GM12878 (cell line): ENCODE measurements at regions not wholly inside any gene's neighbourhood (a gene's known extent, or its start where the extent isn't known, plus 50 kb on each side); places are given as distances from the start of the nearest gene placed in this dataset.

ENCODE experiments used
- ATAC-seq: fragments of 200-7000 bp; cut with Tn5 transposase; 3 replicates; pipeline ENCODE4 v1.9.1; 2020; ENCODE audit warnings: mild to moderate bottlenecking, moderate library complexity
- BruUV-seq: library from RNA; stranded (reverse); fragments of 400-500 nt; replicated peaks from 2 replicates; lab custom pipeline; 2021; lab: Mats Ljungman, UMichigan
- CTCF ChIA-PET: fragments of 300-600 bp; sonication (Branson Sonifier 250); formaldehyde crosslinking; extraction: SDS; loops from one replicate; lab custom pipeline; 2021; ENCODE audit warnings: inconsistent platforms; lab: Yijun Ruan, JAX
- POLR2A ChIA-PET: fragments of 350-600 bp; formaldehyde crosslinking; extraction: SDS; loops from one replicate; lab custom pipeline; 2021; ENCODE audit warnings: inconsistent platforms; lab: Charles Lee
- RAD21 ChIA-PET: fragments of 300-600 bp; sonication (Branson Sonifier 250); formaldehyde crosslinking; loops from one replicate; lab custom pipeline; 2023; ENCODE audit warnings: antibody characterized with exemption; ENCODE audit not compliant: unreplicated experiment; lab: Charles Lee
- SMC1A ChIA-PET: fragments of 300-600 bp; sonication (Branson Sonifier 250); formaldehyde crosslinking; loops from one replicate; lab custom pipeline; 2023; ENCODE audit not compliant: unreplicated experiment, uncharacterized antibody; lab: Charles Lee
- DNase-seq: peaks from one replicate; pipeline ENCODE4 v3.0.0-alpha.2; 2011; ENCODE audit warnings: low read depth, low spot score
- FAIRE-seq: peaks from 3 replicates; lab custom pipeline; 2011; peaks lifted over from hg19 to GRCh38; lab: Jason Lieb, UNC
- H2AFZ ChIP-seq: 2 replicates; pipeline ENCODE4 v1.6.0; 2011; ENCODE audit warnings: low read depth, low read length, control low read depth; ENCODE audit not compliant: control insufficient read depth
- H3K27ac ChIP-seq: 2 replicates; pipeline ENCODE4 v1.5.1; 2011; ENCODE audit warnings: control low read depth; ENCODE audit not compliant: control insufficient read depth, insufficient read depth
- H3K27me3 ChIP-seq, 2 experiments: replicated peaks in 1 of 2; 2 replicates each; pipeline versions ENCODE4 v1.6.0 to v1.6.1; 2011; ENCODE audit warnings: low read length in 1 of 2; ENCODE audit not compliant: control insufficient read depth in 2 of 2, insufficient read depth in 2 of 2
- H3K36me3 ChIP-seq, 2 experiments: 2 replicates each; pipeline ENCODE4 v1.5.1; 2011; ENCODE audit warnings: low read length in 1 of 2; ENCODE audit not compliant: control insufficient read depth in 2 of 2, insufficient read depth in 2 of 2
- H3K4me1 ChIP-seq: 2 replicates; pipeline ENCODE4 v1.6.1; 2011; ENCODE audit warnings: mild to moderate bottlenecking, low read length, moderate library complexity, mixed read lengths; ENCODE audit not compliant: control insufficient read depth, insufficient read depth
- H3K4me2 ChIP-seq: 2 replicates; pipeline ENCODE4 v1.6.0; 2011; ENCODE audit warnings: control low read depth; ENCODE audit not compliant: control insufficient read depth, insufficient read depth
- H3K4me3 ChIP-seq: fragments of 200-600 bp; sonication (generic); 2 replicates; pipeline ENCODE4 v1.5.1; 2016
- H3K79me2 ChIP-seq: 2 replicates; pipeline ENCODE4 v1.6.0; 2011; ENCODE audit warnings: low read length; ENCODE audit not compliant: control insufficient read depth, insufficient read depth
- H3K9ac ChIP-seq: 2 replicates; pipeline ENCODE4 v1.8.0; 2011; ENCODE audit warnings: low read length, control low read depth, mixed read lengths; ENCODE audit not compliant: control insufficient read depth, insufficient read depth
- H3K9me3 ChIP-seq: replicated peaks from 3 replicates; pipeline ENCODE4 v1.5.1; 2011; ENCODE audit warnings: mild to moderate bottlenecking, low read length; ENCODE audit not compliant: control insufficient read depth, insufficient read depth
- H4K20me1 ChIP-seq: 2 replicates; pipeline ENCODE4 v1.6.0; 2011; ENCODE audit not compliant: control insufficient read depth, insufficient read depth
- EED ChIP-seq: sonication (generic); IDR thresholded peaks from 2 replicates; pipeline ENCODE4 v1.6.1; 2016; ENCODE audit warnings: antibody characterized with exemption, low read depth
- HDGF ChIP-seq: fragments of 450-650 bp; IDR thresholded peaks from 2 replicates; pipeline ENCODE4 v1.6.1; 2016; ENCODE audit warnings: antibody characterized with exemption
- RUNX3 ChIP-seq: IDR thresholded peaks from 2 replicates; pipeline ENCODE4 v1.6.1; 2012; ENCODE audit warnings: low read length, inconsistent platforms
- TCF12 ChIP-seq: IDR thresholded peaks from 2 replicates; pipeline ENCODE4 v1.6.1; 2011; ENCODE audit warnings: low read depth, mild to moderate bottlenecking, low read length
- WGBS: methylation state at CpG from one replicate; pipeline ENCODE4 v1.1.6; 2016; ENCODE audit warnings: low lambda C conversion rate; ENCODE audit not compliant: insufficient replicate concordance, insufficient coverage; ENCODE audit errors: missing lambda C conversion rate; 5-methylcytosine and 5-hydroxymethylcytosine counted together
- in situ Hi-C: fragments of 300-500 bp; cut with MboI; formaldehyde crosslinking; loops from 9 replicates; pipeline ENCODE4 v1.14.3; 2018; ENCODE audit warnings: mixed read lengths
- intact Hi-C: fragments of 100-400 bp; cut with micrococcal nuclease; formaldehyde crosslinking; loops from one replicate; pipeline ENCODE4 v1.14.2; 2022; ENCODE audit not compliant: unreplicated experiment
- TF ChIP-seq, protein P1 (sequence below): fragments of 450-650 bp; IDR thresholded peaks from 2 replicates; pipeline ENCODE4 v1.6.1; 2016; ENCODE audit warnings: mild to moderate bottlenecking

DNA sequence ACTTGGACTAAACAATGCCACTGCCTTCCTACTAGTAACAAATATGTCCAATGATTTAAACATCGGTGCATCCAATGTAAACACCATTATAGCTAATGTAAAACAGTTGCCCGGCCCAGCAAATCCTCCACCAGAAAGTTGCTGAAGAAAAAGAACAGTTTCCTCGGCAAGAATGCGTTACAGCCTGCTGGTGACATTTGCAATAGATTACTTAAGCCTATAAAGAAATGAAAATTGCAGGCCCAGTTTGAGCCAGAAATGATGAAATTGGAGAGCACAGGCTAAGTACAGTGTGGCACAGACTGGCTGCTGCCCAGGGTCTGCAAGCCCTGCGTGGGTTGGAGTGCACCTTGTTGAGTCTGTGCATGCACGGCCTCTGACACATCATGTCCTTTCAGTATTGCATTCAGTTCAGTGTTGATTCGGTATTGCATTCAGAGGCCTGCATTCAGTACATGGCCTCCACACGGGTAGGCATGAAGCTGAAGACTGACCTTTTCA lies 406.0 kb upstream of the KLF4 start (continued):
- no peak for TF ChIP-seq EED

GRCh38 chr9:107894572-107895261 lies 405.1 kb upstream of the KLF4 start:
- intact Hi-C loops (no loop called here), in situ Hi-C loops (no loop called here)
- ATAC-seq (no peak), DNase-seq (no peak), FAIRE-seq (no peak)
- H3K27me3 ChIP-seq: no peaks in the 10 kb centered on the region
- 46% methylated on average over 11 of the region's 11 CpGs for whole genome bisulfite sequencing
- POLR2A ChIA-PET: no interaction called here
- H4K20me1 ChIP-seq: no peaks in the 10 kb centered on the region
- H3K4me3 ChIP-seq: no peak overlapping the region
- H3K9ac ChIP-seq: no peak overlapping the region
- TF ChIP-seq, protein P1, sequence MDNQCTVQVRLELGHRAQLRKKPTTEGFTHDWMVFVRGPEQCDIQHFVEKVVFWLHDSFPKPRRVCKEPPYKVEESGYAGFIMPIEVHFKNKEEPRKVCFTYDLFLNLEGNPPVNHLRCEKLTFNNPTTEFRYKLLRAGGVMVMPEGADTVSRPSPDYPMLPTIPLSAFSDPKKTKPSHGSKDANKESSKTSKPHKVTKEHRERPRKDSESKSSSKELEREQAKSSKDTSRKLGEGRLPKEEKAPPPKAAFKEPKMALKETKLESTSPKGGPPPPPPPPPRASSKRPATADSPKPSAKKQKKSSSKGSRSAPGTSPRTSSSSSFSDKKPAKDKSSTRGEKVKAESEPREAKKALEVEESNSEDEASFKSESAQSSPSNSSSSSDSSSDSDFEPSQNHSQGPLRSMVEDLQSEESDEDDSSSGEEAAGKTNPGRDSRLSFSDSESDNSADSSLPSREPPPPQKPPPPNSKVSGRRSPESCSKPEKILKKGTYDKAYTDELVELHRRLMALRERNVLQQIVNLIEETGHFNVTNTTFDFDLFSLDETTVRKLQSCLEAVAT: no peak
- no peak for TF ChIP-seq RUNX3
- no peak for TF ChIP-seq HDGF
- TF ChIP-seq TCF12: no peak
- no peak overlapping the region for H3K27ac ChIP-seq
- no peak overlapping the region for H2AFZ ChIP-seq
- no peaks in the 10 kb centered on the region for H3K79me2 ChIP-seq
- no peaks in the 10 kb centered on the region for H3K36me3 ChIP-seq
- CTCF ChIA-PET: no interaction called here
- H3K4me2 ChIP-seq: no peak overlapping the region
- BruUV-seq: no TSS peak
- SMC1A ChIA-PET: no interaction called here
- H3K4me1 ChIP-seq: no peaks in the 10 kb centered on the region
- no peaks in the 10 kb centered on the region; the same call in 2 of the 3 replicates for H3K9me3 ChIP-seq
- RAD21 ChIA-PET: no interaction called here
